HUDEP-2 (cell line): ENCODE measurements at regions not wholly inside any gene's neighbourhood (a gene's known extent, or its start where the extent isn't known, plus 50 kb on each side); places are given as distances from the start of the nearest gene placed in this dataset.

Source experiments
- DNase-seq, 76 experiments: peaks; one replicate each; lab custom pipeline; 2025; ENCODE audit not compliant: unreplicated experiment in 76 of 76; lab: John Stamatoyannopoulos, UW

GRCh38 chr6:163923658-163924411, 509.3 kb downstream of the QKI start:
- no peak for DNase-seq

GRCh38 chr6:163922562-163922961, 508.0 kb downstream of the QKI start:
- no peak for DNase-seq

GRCh38 chr6:163919652-163920051, 505.1 kb downstream of the QKI start:
- no peak for DNase-seq

GRCh38 chr6:163916315-163917081, 502.0 kb downstream of the QKI start:
- no peak for DNase-seq

- no peak for DNase-seq
Observed at GRCh38 chr6:163915131-163915530, 500.6 kb downstream of the QKI start.

- DNase-seq: no peak
Observed at GRCh38 chr6:163913045-163913444, 498.5 kb downstream of the QKI start.

- DNase-seq: no peak
Observed at GRCh38 chr6:163906006-163906710, 491.6 kb downstream of the QKI start.

- no peak for DNase-seq
Observed at GRCh38 chr6:163904186-163904585, 489.7 kb downstream of the QKI start.

GRCh38 chr6:163903541-163903940, 489.0 kb downstream of the QKI start:
- DNase-seq: no peak

- no peak for DNase-seq
Observed at GRCh38 chr6:163902993-163903392, 488.5 kb downstream of the QKI start.

GRCh38 chr6:163901681-163902080, 487.2 kb downstream of the QKI start:
- no peak for DNase-seq

- no peak for DNase-seq
Observed at GRCh38 chr6:163900570-163900969, 486.1 kb downstream of the QKI start.

- no peak for DNase-seq
Observed at GRCh38 chr6:163897669-163898068, 483.2 kb downstream of the QKI start.

- no peak for DNase-seq
Observed at GRCh38 chr6:163897030-163897429, 482.5 kb downstream of the QKI start.

- DNase-seq: no peak
Observed at GRCh38 chr6:163895162-163895561, 480.6 kb downstream of the QKI start.

GRCh38 chr6:163893609-163894189, 479.2 kb downstream of the QKI start:
- DNase-seq: no peak

- no peak for DNase-seq
Observed at GRCh38 chr6:163892824-163893561, 478.5 kb downstream of the QKI start.

GRCh38 chr6:163889904-163890514, 475.5 kb downstream of the QKI start:
- no peak for DNase-seq

GRCh38 chr6:163888030-163888819, 473.7 kb downstream of the QKI start:
- DNase-seq: no peak
